GM12874 (cell line): ENCODE measurements at regions not wholly inside any gene's neighbourhood (a gene's known extent, or its start where the extent isn't known, plus 50 kb on each side); places are given as distances from the start of the nearest gene placed in this dataset.

Experiments
- TF ChIP-seq, protein P1 (sequence below): IDR thresholded peaks from 2 replicates; pipeline ENCODE4 v1.5.1; 2011; ENCODE audit warnings: low read depth, mild to moderate bottlenecking, control low read depth, low read length, moderate library complexity; ENCODE audit not compliant: insufficient read depth

DNA sequence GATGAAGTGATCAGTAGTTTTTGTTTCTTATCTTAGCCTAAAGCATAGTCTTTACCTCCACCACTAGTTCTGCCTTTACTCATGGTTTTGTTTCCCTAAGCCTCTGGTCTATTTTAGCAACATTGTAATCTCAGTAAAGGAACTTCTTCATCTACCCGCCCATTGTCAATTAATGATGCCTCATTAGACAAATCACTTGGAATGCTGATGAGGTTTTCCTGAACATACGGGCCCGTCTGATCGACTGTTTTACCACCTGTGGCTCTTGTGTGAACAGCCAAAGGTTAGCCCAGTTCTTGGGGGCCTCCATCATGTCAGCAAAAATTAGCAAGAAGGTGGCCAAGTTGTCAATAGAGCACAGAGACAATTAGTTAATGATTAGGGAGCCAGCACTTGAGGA, 470.1 kb upstream of the ARRDC4 start:
- TF ChIP-seq, protein P1, sequence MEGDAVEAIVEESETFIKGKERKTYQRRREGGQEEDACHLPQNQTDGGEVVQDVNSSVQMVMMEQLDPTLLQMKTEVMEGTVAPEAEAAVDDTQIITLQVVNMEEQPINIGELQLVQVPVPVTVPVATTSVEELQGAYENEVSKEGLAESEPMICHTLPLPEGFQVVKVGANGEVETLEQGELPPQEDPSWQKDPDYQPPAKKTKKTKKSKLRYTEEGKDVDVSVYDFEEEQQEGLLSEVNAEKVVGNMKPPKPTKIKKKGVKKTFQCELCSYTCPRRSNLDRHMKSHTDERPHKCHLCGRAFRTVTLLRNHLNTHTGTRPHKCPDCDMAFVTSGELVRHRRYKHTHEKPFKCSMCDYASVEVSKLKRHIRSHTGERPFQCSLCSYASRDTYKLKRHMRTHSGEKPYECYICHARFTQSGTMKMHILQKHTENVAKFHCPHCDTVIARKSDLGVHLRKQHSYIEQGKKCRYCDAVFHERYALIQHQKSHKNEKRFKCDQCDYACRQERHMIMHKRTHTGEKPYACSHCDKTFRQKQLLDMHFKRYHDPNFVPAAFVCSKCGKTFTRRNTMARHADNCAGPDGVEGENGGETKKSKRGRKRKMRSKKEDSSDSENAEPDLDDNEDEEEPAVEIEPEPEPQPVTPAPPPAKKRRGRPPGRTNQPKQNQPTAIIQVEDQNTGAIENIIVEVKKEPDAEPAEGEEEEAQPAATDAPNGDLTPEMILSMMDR: no peak

DNA sequence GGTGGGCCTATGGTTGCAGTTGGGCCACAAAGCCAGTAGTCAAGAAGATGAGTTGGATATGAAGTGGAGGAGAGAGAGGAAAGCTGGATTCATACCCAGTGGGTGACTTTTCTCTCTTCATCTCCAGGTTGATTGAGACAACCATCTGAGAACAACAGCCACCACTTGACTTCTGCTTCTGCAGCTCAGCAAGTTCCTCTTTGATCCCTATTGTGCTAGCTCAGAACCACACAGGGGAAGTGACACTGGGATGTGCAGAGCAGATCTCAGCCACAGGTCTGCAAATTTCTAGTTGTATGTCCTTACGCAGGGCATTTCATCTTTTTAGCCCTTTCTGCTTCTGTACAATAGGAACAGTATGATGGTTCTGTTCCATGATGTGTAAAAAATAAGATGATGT, 459.2 kb upstream of the ARRDC4 start:
- TF ChIP-seq, protein P1: no peak

DNA sequence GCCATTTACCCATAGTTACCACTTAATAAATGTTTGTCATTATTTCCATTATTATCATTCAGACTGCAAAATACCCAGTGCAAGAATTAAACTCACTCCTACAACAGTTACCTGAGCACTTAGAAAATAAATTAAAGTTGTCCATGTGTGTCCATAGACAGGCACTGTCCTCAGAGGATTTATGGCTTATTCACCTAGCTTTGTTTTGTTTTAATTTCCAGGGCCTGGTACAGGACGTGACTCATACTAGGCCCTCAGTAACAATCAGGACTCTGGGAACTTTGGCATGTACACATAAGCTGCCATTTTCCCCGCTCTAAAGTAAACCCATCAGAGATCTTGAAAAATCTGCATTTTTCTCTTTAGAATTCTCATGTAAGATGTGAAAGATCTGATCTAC, 458.5 kb upstream of the ARRDC4 start:
- TF ChIP-seq, protein P1: no peak

DNA sequence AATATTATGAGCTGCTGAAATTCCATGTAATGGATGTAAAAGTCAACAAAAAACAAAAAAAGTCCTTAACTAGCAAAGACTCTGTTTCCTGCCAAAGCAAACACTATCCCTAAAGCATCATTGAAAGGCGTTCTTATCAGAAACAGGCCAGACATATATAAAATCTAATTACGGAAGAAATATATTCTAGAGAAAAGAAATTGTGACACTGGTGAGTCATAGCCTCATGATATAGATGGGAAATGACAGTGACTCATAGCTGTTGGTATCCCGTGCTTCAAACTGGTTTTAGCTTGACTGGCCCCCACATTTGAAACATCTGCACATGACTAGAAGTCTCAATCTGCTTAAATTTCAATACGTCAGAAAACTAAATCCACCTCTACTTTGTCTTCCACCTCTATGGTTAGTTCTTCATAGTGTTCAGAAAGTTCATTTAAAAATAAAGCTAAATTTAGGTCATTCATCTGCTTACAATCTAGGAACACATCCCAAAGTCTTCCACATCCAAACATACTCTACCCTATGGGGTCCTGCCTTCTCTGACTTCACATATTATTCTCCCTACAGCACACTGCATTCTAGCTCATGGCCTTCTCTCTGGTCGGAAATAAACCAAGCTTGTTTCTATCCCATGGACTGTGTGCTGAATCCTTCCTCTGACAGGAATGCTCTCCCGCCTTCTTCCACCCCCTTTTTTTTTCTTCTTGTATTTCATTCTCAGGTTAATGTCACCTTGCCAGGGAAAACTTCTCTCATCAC, 456.3 kb upstream of the ARRDC4 start:
- TF ChIP-seq, protein P1: no peak

DNA sequence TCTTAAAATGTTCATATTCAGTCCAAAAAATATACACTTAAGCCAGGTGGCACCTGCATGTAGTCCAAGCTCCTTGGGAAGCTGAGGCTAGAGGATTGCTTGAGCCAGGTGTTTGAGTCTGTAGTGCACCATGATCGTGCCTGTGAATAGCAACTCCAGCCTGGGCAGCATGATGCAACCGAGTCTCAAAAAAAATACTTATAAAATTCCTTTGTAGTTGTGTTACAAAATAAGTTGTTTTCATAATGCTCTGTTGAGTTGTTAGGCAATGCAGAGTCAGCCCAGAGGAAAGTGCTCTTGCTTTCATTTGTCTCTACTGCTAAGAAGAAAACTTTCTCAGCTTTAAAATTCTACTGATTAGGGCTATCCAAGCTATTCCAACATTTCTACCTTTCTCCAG, 442.8 kb upstream of the ARRDC4 start:
- TF ChIP-seq, protein P1: no peak

DNA sequence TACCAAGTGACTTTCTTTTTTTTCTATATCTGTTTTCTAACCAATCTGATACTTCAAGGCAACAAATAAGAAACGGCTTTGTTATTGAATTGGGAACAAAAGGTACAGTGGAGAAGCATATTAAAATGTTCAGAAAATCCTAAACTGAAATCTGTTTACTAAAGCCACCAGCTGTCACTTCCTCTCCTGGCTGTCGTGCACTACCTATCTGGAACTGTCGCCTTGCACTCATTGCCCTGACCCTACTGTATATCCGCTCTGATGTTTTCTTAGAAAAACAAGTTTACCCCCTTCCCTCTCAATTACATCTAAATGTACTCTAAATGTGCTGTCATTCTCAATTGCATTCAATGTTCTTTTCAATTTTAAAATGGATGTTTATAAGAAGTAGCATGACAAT, 439.8 kb upstream of the ARRDC4 start:
- TF ChIP-seq, protein P1: no peak

DNA sequence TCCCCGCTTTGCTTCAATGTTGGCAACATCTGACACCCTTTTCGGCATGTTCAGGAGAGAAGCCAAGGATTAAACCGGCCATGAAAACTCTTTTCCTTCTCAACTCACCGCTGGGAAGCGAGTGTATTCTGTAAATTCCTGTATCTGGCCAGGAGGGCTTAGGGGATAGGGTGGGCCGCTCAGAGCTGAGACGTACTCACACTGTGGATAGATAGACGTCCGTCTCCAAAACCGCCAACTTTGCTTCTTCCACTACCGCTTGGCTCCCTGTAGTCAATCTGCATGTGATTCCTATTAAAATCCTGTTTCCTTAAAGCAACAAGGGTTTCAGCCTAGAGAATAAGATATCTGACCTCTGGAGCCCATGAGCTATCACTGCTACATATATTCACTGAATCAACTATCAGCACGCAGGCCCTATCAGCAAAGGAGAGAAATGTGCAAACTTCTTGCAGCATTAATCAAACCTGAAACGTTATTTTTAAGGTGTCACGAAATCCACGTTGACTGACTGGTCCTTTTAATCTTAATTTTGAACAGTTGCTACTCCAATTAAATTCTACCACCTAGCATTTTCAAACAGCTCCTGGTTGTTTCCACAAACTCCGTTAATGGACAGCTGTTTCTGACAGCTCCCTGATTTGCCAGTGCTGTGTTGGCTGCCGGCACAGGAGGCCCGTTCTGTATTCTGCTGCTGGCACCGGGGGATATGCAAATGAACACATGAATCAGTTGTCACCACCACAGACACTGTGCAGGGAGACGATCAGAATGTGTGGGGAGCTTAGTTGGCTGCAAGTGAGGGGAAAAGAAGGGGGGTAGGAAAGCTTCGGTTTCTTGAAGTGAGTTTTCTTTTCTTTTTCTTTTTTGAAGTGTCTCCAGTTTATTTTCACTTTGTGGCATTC, 438.9 kb upstream of the ARRDC4 start:
- TF ChIP-seq, protein P1: no peak
